ENCODE measurements at regions not wholly inside any gene's neighbourhood (a gene's known extent, or its start where the extent isn't known, plus 50 kb on each side); places are given as distances from the start of the nearest gene placed in this dataset.
"Not testable (repeated sequence)": the region's sequence is repeated elsewhere in the genome, so short reads cannot be mapped to it uniquely, and the experiment has no call there.

DNA sequence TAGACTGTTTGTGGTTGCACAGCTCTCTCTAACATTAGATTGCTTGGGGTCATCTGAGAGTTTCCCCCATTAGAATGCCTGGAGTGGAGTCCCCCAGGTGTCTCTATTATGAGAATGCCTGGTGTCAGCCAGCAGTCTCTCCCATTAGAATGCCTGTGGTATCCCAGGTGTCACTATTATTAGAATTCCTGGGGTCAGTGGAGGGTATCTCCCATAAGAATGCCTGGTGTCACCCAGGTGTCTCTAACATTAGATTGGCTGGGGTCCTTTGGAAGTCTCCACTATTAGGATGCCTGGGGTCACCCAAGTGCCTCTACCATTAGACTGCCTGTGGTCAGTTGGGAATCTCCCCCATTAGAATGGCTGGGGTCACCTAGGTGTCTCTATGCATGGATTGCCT lies 1495.1 kb downstream of the UQCRFS1 start:
- Histone ChIP-seq H3K4me1 (no peaks in the 10 kb centered on the region), H3K4me3 (no peak overlapping the region), H3K9me3 (peaks cover 27 to 82% of the 10 kb centered on the region in 2 donors), H3K27ac (no peak overlapping the region), H3K36me3 (no peaks in the 10 kb centered on the region), H3K27me3 (no peaks in the 10 kb centered on the region)
- intact Hi-C loops (cut with DNase I; ENCODE audit: low total_unique reads), result no loop called here
- no peak for DNase-seq (ENCODE audit: low spot score in 2 of 2)
- TF ChIP-seq, protein P1, sequence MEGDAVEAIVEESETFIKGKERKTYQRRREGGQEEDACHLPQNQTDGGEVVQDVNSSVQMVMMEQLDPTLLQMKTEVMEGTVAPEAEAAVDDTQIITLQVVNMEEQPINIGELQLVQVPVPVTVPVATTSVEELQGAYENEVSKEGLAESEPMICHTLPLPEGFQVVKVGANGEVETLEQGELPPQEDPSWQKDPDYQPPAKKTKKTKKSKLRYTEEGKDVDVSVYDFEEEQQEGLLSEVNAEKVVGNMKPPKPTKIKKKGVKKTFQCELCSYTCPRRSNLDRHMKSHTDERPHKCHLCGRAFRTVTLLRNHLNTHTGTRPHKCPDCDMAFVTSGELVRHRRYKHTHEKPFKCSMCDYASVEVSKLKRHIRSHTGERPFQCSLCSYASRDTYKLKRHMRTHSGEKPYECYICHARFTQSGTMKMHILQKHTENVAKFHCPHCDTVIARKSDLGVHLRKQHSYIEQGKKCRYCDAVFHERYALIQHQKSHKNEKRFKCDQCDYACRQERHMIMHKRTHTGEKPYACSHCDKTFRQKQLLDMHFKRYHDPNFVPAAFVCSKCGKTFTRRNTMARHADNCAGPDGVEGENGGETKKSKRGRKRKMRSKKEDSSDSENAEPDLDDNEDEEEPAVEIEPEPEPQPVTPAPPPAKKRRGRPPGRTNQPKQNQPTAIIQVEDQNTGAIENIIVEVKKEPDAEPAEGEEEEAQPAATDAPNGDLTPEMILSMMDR (IDR thresholded peaks at IDR 0.05), result no peak

DNA sequence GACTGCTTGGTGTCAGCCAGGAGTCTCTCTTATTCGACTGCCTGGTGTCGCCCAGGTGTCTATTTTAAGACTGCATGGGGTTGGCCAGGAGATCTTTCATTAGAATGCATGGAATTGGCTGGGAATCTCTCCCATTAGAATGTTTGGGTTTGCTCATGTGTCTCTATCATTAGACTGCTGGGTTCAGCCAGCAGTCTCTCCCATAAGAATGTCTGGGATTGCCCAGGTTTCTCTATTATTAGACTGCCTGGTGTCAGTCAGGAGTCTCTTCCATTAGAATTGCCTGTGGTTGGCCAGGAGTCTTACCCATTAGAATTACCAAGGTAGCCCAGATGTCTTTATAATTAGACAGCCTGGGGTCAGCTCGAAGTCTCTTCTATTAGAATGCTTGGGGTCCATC lies 1496.0 kb downstream of the UQCRFS1 start:
- Histone ChIP-seq H3K27ac (no peak overlapping the region), H3K4me3 (no peak overlapping the region), H3K4me1 (no peaks in the 10 kb centered on the region), H3K27me3 (no peaks in the 10 kb centered on the region), H3K9me3 (peaks cover 27 to 84% of the 10 kb centered on the region in 2 donors), H3K36me3 (no peaks in the 10 kb centered on the region)
- TF ChIP-seq POLR2A (IDR thresholded peaks at IDR 0.05) (no peak), POLR2AphosphoS5 (IDR thresholded peaks at IDR 0.05) (no peak)
- TF ChIP-seq, protein P1 (IDR thresholded peaks at IDR 0.05), result no peak
- no peak for DNase-seq (ENCODE audit: low spot score in 2 of 2)
- intact Hi-C loops (cut with DNase I; ENCODE audit: low total_unique reads), result no loop called here

DNA sequence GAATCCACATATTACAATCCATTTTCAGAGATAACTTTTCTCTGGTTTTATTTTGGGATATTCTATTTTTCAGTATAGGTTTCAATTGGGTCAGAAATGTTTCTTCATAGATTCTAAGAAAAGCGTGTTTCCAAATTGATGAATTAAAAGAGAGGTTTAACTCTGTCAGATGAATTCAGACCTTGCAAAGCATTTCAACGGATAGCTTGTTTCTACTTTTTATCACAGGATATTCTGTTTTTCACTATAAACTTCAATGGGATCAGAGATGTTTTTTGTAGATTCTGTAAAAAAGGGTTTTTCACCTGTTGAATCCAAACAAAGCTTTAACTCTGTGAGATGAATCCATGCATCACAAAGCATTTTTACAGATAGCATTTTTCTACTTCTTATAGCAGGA lies 1498.1 kb downstream of the UQCRFS1 start:
- DNase-seq (ENCODE audit: low spot score in 2 of 2), result no peak
- Histone ChIP-seq H3K27me3 (no peaks in the 10 kb centered on the region), H3K27ac (no peak overlapping the region), H3K4me3 (no peak overlapping the region), H3K36me3 (no peaks in the 10 kb centered on the region), H3K9me3 (peaks cover 17 to 69% of the 10 kb centered on the region in 2 donors), H3K4me1 (no peaks in the 10 kb centered on the region)
- intact Hi-C loops (cut with DNase I; ENCODE audit: low total_unique reads), result no loop called here
- TF ChIP-seq, protein P1 (IDR thresholded peaks at IDR 0.05), result no peak
- no peak for TF ChIP-seq POLR2A (IDR thresholded peaks at IDR 0.05)
- TF ChIP-seq POLR2AphosphoS5 (IDR thresholded peaks at IDR 0.05), result no peak

DNA sequence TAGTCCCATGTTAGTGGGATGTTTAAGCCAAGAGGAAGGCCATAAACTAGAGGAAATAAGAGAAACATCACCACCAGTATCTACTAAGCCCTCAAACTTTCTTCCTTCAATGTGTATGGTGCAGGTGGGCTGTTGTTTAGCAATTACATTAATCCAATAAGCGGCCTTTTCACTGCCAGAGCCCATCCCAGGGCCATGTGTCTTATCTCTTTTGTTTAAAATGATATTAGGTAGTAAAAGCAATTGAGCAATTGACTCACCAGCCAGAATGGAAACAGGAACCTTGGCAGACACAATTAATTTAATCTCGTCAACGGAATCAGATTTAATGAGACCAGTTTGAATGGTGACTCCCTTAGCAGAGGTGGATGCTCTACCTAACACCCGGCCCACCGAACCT lies 1503.5 kb downstream of the UQCRFS1 start:
- Histone ChIP-seq H3K27ac (no peak overlapping the region), H3K36me3 (no peaks in the 10 kb centered on the region), H3K4me3 (no peak overlapping the region), H3K9me3 (peaks cover 0 to 48% of the 10 kb centered on the region in 2 donors), H3K4me1 (no peaks in the 10 kb centered on the region), H3K27me3 (no peaks in the 10 kb centered on the region)
- no peak for DNase-seq (ENCODE audit: low spot score in 2 of 2)
- intact Hi-C loops (cut with DNase I; ENCODE audit: low total_unique reads), result no loop called here
- TF ChIP-seq POLR2AphosphoS5 (IDR thresholded peaks at IDR 0.05) (no peak), POLR2A (IDR thresholded peaks at IDR 0.05) (no peak)
- TF ChIP-seq, protein P1 (IDR thresholded peaks at IDR 0.05), result no peak

DNA sequence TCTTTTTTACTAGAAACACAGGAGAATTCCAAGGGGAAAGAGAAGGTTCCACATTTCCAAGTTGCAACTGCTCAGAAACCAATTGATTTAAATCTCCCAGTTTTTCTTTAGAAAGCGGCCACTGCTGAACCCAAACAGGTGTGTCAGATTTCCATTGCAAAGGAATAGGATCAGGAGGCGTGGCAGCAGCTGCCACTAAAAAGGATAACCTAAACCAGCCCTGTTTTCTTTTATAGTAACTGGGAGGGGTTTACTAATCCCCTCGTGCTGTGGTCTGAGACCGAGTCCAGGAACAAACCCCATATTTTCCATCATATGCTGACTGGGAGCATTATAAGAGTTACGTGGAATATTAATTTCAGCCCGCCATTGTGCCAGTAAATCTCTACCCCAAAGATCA lies 1504.0 kb downstream of the UQCRFS1 start:
- H3K4me1 ChIP-seq; DNase-seq (ENCODE audit: low spot score in 2 of 2); intact Hi-C loops (cut with DNase I; ENCODE audit: low total_unique reads); H3K36me3 ChIP-seq; H3K27ac ChIP-seq; H3K4me3 ChIP-seq; H3K27me3 ChIP-seq: not testable (repeated sequence)
- H3K9me3 ChIP-seq, result peaks cover 0 to 45% of the 10 kb centered on the region in 2 donors

DNA sequence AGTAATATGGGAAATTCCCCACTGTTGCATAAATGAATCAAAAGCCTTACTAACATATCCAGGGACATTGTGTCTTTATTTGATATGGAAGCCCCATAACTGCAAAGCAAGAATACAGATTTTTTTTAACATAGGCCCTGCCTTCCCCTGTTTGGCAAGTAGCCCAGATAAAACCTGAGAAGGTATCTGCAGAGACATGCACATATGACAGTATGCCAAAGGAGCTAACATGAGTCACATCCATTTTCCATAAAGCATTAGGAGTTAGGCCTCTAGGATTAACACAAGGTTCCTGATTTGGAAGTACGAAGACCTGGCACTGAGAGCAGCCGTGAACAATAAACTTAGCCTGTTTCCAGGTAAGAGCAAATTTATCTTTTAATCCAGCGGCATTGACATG lies 1505.9 kb downstream of the UQCRFS1 start:
- peaks cover 0 to 37% of the 10 kb centered on the region in 2 donors for H3K9me3 ChIP-seq
- H3K4me3 ChIP-seq; H3K36me3 ChIP-seq; H3K27me3 ChIP-seq; DNase-seq (ENCODE audit: low spot score in 2 of 2); H3K4me1 ChIP-seq; H3K27ac ChIP-seq; intact Hi-C loops (cut with DNase I; ENCODE audit: low total_unique reads): not testable (repeated sequence)
